GM23338 (cell line): ENCODE measurements at regions not wholly inside any gene's neighbourhood (a gene's known extent, or its start where the extent isn't known, plus 50 kb on each side); places are given as distances from the start of the nearest gene placed in this dataset.

Experiments used
- ATAC-seq: fragments of 200-7000 bp; cut with Tn5 transposase; 3 replicates; pipeline ENCODE4 v1.9.1; 2020
- DNase-seq: peaks from one replicate; pipeline ENCODE4 v3.0.0-alpha.2; 2015; ENCODE audit warnings: low spot score
- H2AFZ ChIP-seq: fragments of 200-600 bp; sonication (generic); 2 replicates; pipeline ENCODE4 v1.8.0; 2016; ENCODE audit warnings: antibody characterized with exemption, mild to moderate bottlenecking, moderate library complexity
- H3F3A ChIP-seq: fragments of 200-600 bp; sonication (generic); replicated peaks from 2 replicates; pipeline ENCODE4 v1.8.0; 2017; ENCODE audit warnings: antibody characterized with exemption, mixed run types, low read depth
- H3K27ac ChIP-seq: fragments of 200-600 bp; sonication (generic); 2 replicates; pipeline ENCODE4 v1.6.1; 2016; ENCODE audit warnings: low read depth
- H3K27me3 ChIP-seq: fragments of 200-600 bp; sonication (generic); 2 replicates; pipeline ENCODE4 v1.8.0; 2016; ENCODE audit warnings: mild to moderate bottlenecking, mixed run types, moderate library complexity; ENCODE audit not compliant: insufficient read depth
- H3K36me3 ChIP-seq: fragments of 200-600 bp; sonication (generic); 2 replicates; pipeline ENCODE4 v1.8.0; 2016; ENCODE audit warnings: mild to moderate bottlenecking; ENCODE audit not compliant: insufficient read depth
- H3K4me1 ChIP-seq: fragments of 200-600 bp; sonication (generic); 2 replicates; pipeline ENCODE4 v1.8.0; 2016; ENCODE audit warnings: mild to moderate bottlenecking, moderate library complexity; ENCODE audit not compliant: insufficient read depth
- H3K4me2 ChIP-seq: fragments of 200-600 bp; sonication (generic); 2 replicates; pipeline ENCODE4 v1.7.1; 2017; ENCODE audit warnings: mixed run types
- H3K4me3 ChIP-seq: fragments of 200-600 bp; sonication (generic); 2 replicates; pipeline ENCODE4 v1.6.1; 2016; ENCODE audit warnings: mixed run types
- H3K79me2 ChIP-seq: fragments of 200-600 bp; sonication (generic); replicated peaks from 2 replicates; pipeline ENCODE4 v1.8.0; 2017; ENCODE audit warnings: mild to moderate bottlenecking; ENCODE audit not compliant: insufficient read depth
- H3K9me2 ChIP-seq: fragments of 200-600 bp; sonication (generic); 2 replicates; pipeline ENCODE4 v1.8.0; 2017; ENCODE audit not compliant: insufficient read depth
- H4K20me1 ChIP-seq: fragments of 200-600 bp; sonication (generic); replicated peaks from 2 replicates; pipeline ENCODE4 v1.8.0; 2017; ENCODE audit warnings: mild to moderate bottlenecking; ENCODE audit not compliant: insufficient read depth
- H3K27ac Mint-ChIP-seq: 2 replicates; pipeline ENCODE4 v1.8.0; 2020; ENCODE audit warnings: inconsistent platforms, mild to moderate bottlenecking, moderate library complexity, mixed read lengths
- H3K27me3 Mint-ChIP-seq: 3 replicates; pipeline ENCODE4 v1.8.0; 2022; ENCODE audit warnings: low read depth, mild to moderate bottlenecking, moderate library complexity, mixed read lengths, inconsistent platforms; ENCODE audit not compliant: insufficient read depth, poor library complexity
- H3K36me3 Mint-ChIP-seq: 3 replicates; pipeline ENCODE4 v1.8.0; 2021; ENCODE audit warnings: low read depth, mild to moderate bottlenecking, inconsistent platforms, moderate library complexity, mixed read lengths
- H3K4me1 Mint-ChIP-seq: 3 replicates; pipeline ENCODE4 v1.8.0; 2020; ENCODE audit warnings: mild to moderate bottlenecking, inconsistent platforms, mixed read lengths
- H3K4me3 Mint-ChIP-seq: 3 replicates; pipeline ENCODE4 v1.8.0; 2021; ENCODE audit warnings: moderate library complexity, mild to moderate bottlenecking, inconsistent platforms, mixed read lengths
- H3K9me3 Mint-ChIP-seq: 3 replicates; pipeline ENCODE4 v1.8.0; 2020; ENCODE audit warnings: moderate library complexity, mild to moderate bottlenecking, inconsistent platforms, mixed read lengths
- EZH2 ChIP-seq: fragments of 200-600 bp; sonication (generic); IDR thresholded peaks from one replicate; pipeline ENCODE4 v1.8.0; 2017; ENCODE audit warnings: antibody characterized with exemption, mild to moderate bottlenecking, low read depth; ENCODE audit not compliant: unreplicated experiment
- JUNB ChIP-seq: IDR thresholded peaks from one replicate; pipeline ENCODE4 v1.6.1; 2016; ENCODE audit warnings: antibody characterized with exemption; ENCODE audit not compliant: unreplicated experiment
- POLR2AphosphoS5 ChIP-seq: IDR thresholded peaks from 2 replicates; pipeline ENCODE4 v1.6.1; 2016; ENCODE audit warnings: antibody characterized with exemption, low read depth
- ZNF114 ChIP-seq: fragments of 250-450 bp; sonication (Bioruptor Pico); IDR thresholded peaks from 2 replicates; pipeline ENCODE4 v1.5.0; 2020; ENCODE audit warnings: mild to moderate bottlenecking, moderate library complexity
- ZNF331 ChIP-seq: fragments of 250-450 bp; sonication (Bioruptor Pico); IDR thresholded peaks from 2 replicates; pipeline ENCODE4 v1.5.0; 2020; ENCODE audit warnings: low read depth, mild to moderate bottlenecking, moderate library complexity
- TF ChIP-seq, protein P1 (sequence below): fragments of 250-450 bp; sonication (Bioruptor Pico); IDR thresholded peaks from 2 replicates; pipeline ENCODE4 v1.5.0; 2020; ENCODE audit warnings: mild to moderate bottlenecking, moderate library complexity
- TF ChIP-seq, protein P2 (sequence below): IDR thresholded peaks from 2 replicates; pipeline ENCODE4 v1.6.1; 2016; ENCODE audit warnings: antibody characterized with exemption

DNA sequence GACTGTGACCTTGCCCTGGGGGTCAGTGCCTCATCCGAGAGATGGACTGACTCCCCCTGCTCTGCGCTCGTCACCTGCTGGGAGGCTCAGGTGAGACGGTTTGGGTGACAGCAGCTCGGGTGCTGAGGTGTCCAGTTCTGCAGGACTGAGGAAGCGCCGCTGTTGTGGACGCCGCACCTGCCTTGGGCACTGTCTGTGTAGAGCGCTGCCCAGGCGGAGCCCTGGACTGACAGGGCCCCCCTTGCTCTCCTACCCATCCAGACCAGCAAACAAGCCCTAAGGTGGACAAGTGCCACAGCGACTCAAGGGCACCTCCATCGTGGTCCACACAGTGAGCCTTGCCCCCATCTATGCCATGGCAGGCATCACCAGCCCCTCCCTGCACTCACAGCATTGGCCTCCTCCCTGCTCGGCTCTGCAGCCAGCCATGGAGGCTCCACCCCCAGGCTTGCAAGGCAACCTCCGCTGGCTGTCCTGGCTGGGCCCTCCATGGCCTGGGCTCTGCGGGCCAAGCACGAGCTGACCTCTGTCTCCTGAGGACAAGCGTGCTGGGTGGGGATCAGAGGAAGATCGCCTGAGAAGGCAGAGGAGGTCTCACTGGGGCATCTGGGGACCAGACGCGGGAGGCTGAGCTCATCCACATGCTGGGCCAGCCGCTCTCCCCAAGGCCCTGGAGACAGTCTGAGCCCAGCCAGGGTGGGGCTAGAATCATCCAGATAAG lies 87.1 kb upstream of the COL5A1 start:
- H3K27me3 ChIP-seq = no peaks in the 10 kb centered on the region
- no peaks in the 10 kb centered on the region for H3K79me2 ChIP-seq
- H3K36me3 Mint-ChIP-seq = 0 out of 3 replicates have a peak, but pooled peaks cover 2% of the 10 kb centered on the region
- TF ChIP-seq EZH2 (no peak), ZNF114 (CRISPR knock-in tag) (no peak), POLR2AphosphoS5 (no peak), JUNB (no peak), ZNF331 (CRISPR knock-in tag) (no peak)
- TF ChIP-seq, protein P1, sequence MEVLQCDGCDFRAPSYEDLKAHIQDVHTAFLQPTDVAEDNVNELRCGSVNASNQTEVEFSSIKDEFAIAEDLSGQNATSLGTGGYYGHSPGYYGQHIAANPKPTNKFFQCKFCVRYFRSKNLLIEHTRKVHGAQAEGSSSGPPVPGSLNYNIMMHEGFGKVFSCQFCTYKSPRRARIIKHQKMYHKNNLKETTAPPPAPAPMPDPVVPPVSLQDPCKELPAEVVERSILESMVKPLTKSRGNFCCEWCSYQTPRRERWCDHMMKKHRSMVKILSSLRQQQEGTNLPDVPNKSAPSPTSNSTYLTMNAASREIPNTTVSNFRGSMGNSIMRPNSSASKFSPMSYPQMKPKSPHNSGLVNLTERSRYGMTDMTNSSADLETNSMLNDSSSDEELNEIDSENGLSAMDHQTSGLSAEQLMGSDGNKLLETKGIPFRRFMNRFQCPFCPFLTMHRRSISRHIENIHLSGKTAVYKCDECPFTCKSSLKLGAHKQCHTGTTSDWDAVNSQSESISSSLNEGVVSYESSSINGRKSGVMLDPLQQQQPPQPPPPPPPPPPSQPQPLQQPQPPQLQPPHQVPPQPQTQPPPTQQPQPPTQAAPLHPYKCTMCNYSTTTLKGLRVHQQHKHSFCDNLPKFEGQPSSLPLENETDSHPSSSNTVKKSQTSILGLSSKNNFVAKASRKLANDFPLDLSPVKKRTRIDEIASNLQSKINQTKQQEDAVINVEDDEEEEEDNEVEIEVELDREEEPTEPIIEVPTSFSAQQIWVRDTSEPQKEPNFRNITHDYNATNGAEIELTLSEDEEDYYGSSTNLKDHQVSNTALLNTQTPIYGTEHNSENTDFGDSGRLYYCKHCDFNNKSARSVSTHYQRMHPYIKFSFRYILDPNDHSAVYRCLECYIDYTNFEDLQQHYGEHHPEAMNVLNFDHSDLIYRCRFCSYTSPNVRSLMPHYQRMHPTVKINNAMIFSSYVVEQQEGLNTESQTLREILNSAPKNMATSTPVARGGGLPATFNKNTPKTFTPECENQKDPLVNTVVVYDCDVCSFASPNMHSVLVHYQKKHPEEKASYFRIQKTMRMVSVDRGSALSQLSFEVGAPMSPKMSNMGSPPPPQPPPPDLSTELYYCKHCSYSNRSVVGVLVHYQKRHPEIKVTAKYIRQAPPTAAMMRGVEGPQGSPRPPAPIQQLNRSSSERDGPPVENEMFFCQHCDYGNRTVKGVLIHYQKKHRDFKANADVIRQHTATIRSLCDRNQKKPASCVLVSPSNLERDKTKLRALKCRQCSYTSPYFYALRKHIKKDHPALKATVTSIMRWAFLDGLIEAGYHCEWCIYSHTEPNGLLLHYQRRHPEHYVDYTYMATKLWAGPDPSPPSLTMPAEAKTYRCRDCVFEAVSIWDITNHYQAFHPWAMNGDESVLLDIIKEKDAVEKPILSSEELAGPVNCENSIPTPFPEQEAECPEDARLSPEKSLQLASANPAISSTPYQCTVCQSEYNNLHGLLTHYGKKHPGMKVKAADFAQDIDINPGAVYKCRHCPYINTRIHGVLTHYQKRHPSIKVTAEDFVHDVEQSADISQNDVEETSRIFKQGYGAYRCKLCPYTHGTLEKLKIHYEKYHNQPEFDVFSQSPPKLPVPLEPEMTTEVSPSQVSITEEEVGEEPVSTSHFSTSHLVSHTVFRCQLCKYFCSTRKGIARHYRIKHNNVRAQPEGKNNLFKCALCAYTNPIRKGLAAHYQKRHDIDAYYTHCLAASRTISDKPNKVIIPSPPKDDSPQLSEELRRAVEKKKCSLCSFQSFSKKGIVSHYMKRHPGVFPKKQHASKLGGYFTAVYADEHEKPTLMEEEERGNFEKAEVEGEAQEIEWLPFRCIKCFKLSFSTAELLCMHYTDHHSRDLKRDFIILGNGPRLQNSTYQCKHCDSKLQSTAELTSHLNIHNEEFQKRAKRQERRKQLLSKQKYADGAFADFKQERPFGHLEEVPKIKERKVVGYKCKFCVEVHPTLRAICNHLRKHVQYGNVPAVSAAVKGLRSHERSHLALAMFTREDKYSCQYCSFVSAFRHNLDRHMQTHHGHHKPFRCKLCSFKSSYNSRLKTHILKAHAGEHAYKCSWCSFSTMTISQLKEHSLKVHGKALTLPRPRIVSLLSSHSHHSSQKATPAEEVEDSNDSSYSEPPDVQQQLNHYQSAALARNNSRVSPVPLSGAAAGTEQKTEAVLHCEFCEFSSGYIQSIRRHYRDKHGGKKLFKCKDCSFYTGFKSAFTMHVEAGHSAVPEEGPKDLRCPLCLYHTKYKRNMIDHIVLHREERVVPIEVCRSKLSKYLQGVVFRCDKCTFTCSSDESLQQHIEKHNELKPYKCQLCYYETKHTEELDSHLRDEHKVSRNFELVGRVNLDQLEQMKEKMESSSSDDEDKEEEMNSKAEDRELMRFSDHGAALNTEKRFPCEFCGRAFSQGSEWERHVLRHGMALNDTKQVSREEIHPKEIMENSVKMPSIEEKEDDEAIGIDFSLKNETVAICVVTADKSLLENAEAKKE (CRISPR knock-in tag) = no peak
- TF ChIP-seq, protein P2, sequence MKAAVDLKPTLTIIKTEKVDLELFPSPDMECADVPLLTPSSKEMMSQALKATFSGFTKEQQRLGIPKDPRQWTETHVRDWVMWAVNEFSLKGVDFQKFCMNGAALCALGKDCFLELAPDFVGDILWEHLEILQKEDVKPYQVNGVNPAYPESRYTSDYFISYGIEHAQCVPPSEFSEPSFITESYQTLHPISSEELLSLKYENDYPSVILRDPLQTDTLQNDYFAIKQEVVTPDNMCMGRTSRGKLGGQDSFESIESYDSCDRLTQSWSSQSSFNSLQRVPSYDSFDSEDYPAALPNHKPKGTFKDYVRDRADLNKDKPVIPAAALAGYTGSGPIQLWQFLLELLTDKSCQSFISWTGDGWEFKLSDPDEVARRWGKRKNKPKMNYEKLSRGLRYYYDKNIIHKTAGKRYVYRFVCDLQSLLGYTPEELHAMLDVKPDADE = no peak
- no peaks in the 10 kb centered on the region for H4K20me1 ChIP-seq
- peaks cover 8% of the 10 kb centered on the region for H3K27me3 Mint-ChIP-seq
- no peak overlapping the region for H3K4me3 Mint-ChIP-seq
- H3K9me3 Mint-ChIP-seq = peaks cover 3% of the 10 kb centered on the region; the same call in 1 of the 3 replicates
- no peak overlapping the region for H3K4me3 ChIP-seq
- H2AFZ ChIP-seq = no peak overlapping the region
- H3K4me1 ChIP-seq = no peaks in the 10 kb centered on the region
- H3K27ac ChIP-seq = no peak overlapping the region
- no peaks in the 10 kb centered on the region; the same call in 2 of the 3 replicates for H3K4me1 Mint-ChIP-seq
- no peak for DNase-seq
- H3K9me2 ChIP-seq = no peaks in the 10 kb centered on the region
- H3K36me3 ChIP-seq = no peaks in the 10 kb centered on the region
- peak; percentile 64 for ATAC-seq
- H3F3A ChIP-seq = no peaks in the 10 kb centered on the region
- H3K27ac Mint-ChIP-seq = no peak overlapping the region
- H3K4me2 ChIP-seq = no peak overlapping the region
